SK-N-SH (cell line): ENCODE measurements at regions not wholly inside any gene's neighbourhood (a gene's known extent, or its start where the extent isn't known, plus 50 kb on each side); places are given as distances from the start of the nearest gene placed in this dataset.
A peak's percentile ranks its signal among the peaks of the same experiment; 100 is the strongest.

Experiments
- EP300 ChIP-seq, 2 experiments: IDR thresholded peaks; 2 replicates each; pipeline versions ENCODE4 v1.4.0 to v1.6.1; 2012; ENCODE audit warnings: borderline replicate concordance in 1 of 2, low read depth in 1 of 2, low read length in 1 of 2
- EZH2phosphoT487 ChIP-seq: fragments of 200-600 bp; sonication (generic); IDR thresholded peaks from 2 replicates; pipeline ENCODE4 v1.6.1; 2017; ENCODE audit warnings: low read depth, mixed run types, mild to moderate bottlenecking, antibody characterized with exemption, moderate library complexity, borderline replicate concordance
- GATA2 ChIP-seq: sonication (generic); formaldehyde crosslinking; IDR thresholded peaks from 2 replicates; pipeline ENCODE4 v1.5.0; 2020; ENCODE audit warnings: mild to moderate bottlenecking, missing genetic modification reagents
- MXI1 ChIP-seq: IDR thresholded peaks from 2 replicates; pipeline ENCODE4 v1.6.1; 2012; ENCODE audit warnings: mild to moderate bottlenecking, low read depth, low read length, improper control_type of control experiment
- NFIC ChIP-seq: IDR thresholded peaks from 2 replicates; pipeline ENCODE4 v1.4.0; 2012; ENCODE audit warnings: borderline replicate concordance
- POLR2AphosphoS5 ChIP-seq: IDR thresholded peaks from 2 replicates; pipeline ENCODE4 v1.6.1; 2012; ENCODE audit warnings: low read depth, low read length
- RAD21 ChIP-seq: IDR thresholded peaks from 2 replicates; pipeline ENCODE4 v1.6.1; 2012; ENCODE audit warnings: mild to moderate bottlenecking, low read length
- SIN3A ChIP-seq: IDR thresholded peaks from 2 replicates; pipeline ENCODE4 v1.6.1; 2012; ENCODE audit warnings: low read depth, mild to moderate bottlenecking, low read length, moderate library complexity, borderline replicate concordance
- TAF1 ChIP-seq: IDR thresholded peaks from 2 replicates; pipeline ENCODE4 v1.6.1; 2012; ENCODE audit warnings: low read depth, mild to moderate bottlenecking, low read length, moderate library complexity, borderline replicate concordance
- TF ChIP-seq, protein P1 (sequence below): IDR thresholded peaks from 2 replicates; pipeline ENCODE4; 2012
- TF ChIP-seq, protein P2 (sequence below): fragments of 200-600 bp; sonication (generic); IDR thresholded peaks from 2 replicates; pipeline ENCODE4 v1.6.1; 2017; ENCODE audit warnings: antibody characterized with exemption, mild to moderate bottlenecking, moderate library complexity
- TF ChIP-seq, protein P3 (sequence below): fragments of 150-350 bp; IDR thresholded peaks from 2 replicates; pipeline ENCODE4 v1.6.1; 2016; ENCODE audit warnings: mild to moderate bottlenecking, low read depth, low read length
- TF ChIP-seq, protein P4 (sequence below): IDR thresholded peaks from 2 replicates; pipeline ENCODE4 v1.6.1; 2012; ENCODE audit warnings: mild to moderate bottlenecking, low read depth, low read length, moderate library complexity

DNA sequence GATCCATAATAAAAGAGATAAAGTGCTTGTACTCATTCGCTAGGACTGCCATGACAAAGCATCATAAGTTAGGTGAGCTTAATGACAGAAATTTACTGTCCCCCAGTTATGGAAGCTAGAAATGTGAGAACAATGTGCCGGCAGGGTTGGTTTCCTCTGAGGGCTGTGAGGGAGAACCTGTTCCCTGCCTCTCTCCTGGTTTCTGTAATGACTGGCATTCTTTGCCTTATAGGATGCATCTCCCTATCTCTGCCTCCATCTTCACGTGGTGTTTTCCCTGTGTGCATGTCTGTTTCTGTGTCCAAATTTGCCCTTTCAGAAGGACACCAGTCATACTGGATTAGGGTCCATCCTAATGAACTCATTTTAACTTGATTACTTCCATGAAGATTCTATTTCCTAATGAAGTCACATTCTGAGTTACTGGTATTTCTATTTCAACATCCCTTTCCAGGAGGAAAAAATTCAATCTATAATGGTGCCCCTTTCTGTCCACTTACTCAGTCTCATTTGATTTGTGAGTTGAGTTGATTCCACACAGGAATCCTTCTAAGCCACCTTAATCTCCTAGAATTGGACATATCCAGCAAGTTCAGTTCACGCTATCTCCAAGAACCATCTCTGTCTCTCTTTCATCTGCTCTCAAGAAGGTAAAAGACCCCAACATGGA lies 71.2 kb upstream of the LIPC start:
- TF ChIP-seq, protein P1, sequence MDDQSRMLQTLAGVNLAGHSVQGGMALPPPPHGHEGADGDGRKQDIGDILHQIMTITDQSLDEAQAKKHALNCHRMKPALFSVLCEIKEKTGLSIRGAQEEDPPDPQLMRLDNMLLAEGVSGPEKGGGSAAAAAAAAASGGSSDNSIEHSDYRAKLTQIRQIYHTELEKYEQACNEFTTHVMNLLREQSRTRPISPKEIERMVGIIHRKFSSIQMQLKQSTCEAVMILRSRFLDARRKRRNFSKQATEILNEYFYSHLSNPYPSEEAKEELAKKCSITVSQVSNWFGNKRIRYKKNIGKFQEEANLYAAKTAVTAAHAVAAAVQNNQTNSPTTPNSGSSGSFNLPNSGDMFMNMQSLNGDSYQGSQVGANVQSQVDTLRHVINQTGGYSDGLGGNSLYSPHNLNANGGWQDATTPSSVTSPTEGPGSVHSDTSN = no peak
- TF ChIP-seq, protein P2, sequence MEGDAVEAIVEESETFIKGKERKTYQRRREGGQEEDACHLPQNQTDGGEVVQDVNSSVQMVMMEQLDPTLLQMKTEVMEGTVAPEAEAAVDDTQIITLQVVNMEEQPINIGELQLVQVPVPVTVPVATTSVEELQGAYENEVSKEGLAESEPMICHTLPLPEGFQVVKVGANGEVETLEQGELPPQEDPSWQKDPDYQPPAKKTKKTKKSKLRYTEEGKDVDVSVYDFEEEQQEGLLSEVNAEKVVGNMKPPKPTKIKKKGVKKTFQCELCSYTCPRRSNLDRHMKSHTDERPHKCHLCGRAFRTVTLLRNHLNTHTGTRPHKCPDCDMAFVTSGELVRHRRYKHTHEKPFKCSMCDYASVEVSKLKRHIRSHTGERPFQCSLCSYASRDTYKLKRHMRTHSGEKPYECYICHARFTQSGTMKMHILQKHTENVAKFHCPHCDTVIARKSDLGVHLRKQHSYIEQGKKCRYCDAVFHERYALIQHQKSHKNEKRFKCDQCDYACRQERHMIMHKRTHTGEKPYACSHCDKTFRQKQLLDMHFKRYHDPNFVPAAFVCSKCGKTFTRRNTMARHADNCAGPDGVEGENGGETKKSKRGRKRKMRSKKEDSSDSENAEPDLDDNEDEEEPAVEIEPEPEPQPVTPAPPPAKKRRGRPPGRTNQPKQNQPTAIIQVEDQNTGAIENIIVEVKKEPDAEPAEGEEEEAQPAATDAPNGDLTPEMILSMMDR = no peak
- no peak for TF ChIP-seq TAF1
- no peak for TF ChIP-seq EP300 (IDR thresholded peaks at IDR 0.05; ENCODE audit: borderline replicate concordance in 1 of 2, low read depth in 1 of 2, low read length in 1 of 2)
- TF ChIP-seq, protein P3, sequence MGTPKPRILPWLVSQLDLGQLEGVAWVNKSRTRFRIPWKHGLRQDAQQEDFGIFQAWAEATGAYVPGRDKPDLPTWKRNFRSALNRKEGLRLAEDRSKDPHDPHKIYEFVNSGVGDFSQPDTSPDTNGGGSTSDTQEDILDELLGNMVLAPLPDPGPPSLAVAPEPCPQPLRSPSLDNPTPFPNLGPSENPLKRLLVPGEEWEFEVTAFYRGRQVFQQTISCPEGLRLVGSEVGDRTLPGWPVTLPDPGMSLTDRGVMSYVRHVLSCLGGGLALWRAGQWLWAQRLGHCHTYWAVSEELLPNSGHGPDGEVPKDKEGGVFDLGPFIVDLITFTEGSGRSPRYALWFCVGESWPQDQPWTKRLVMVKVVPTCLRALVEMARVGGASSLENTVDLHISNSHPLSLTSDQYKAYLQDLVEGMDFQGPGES = no peak
- TF ChIP-seq GATA2 (CRISPR knock-in tag) = peak; percentile 19; the same call in 1 of the 2 replicates
- no peak for TF ChIP-seq EZH2phosphoT487
- no peak for TF ChIP-seq RAD21
- TF ChIP-seq, protein P4, sequence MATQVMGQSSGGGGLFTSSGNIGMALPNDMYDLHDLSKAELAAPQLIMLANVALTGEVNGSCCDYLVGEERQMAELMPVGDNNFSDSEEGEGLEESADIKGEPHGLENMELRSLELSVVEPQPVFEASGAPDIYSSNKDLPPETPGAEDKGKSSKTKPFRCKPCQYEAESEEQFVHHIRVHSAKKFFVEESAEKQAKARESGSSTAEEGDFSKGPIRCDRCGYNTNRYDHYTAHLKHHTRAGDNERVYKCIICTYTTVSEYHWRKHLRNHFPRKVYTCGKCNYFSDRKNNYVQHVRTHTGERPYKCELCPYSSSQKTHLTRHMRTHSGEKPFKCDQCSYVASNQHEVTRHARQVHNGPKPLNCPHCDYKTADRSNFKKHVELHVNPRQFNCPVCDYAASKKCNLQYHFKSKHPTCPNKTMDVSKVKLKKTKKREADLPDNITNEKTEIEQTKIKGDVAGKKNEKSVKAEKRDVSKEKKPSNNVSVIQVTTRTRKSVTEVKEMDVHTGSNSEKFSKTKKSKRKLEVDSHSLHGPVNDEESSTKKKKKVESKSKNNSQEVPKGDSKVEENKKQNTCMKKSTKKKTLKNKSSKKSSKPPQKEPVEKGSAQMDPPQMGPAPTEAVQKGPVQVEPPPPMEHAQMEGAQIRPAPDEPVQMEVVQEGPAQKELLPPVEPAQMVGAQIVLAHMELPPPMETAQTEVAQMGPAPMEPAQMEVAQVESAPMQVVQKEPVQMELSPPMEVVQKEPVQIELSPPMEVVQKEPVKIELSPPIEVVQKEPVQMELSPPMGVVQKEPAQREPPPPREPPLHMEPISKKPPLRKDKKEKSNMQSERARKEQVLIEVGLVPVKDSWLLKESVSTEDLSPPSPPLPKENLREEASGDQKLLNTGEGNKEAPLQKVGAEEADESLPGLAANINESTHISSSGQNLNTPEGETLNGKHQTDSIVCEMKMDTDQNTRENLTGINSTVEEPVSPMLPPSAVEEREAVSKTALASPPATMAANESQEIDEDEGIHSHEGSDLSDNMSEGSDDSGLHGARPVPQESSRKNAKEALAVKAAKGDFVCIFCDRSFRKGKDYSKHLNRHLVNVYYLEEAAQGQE = no peak
- no peak for TF ChIP-seq POLR2AphosphoS5
- no peak for TF ChIP-seq NFIC
- no peak for TF ChIP-seq SIN3A
- TF ChIP-seq MXI1 = no peak
